ENCODE measurements at regions not wholly inside any gene's neighbourhood (a gene's known extent, or its start where the extent isn't known, plus 50 kb on each side); places are given as distances from the start of the nearest gene placed in this dataset.

DNA sequence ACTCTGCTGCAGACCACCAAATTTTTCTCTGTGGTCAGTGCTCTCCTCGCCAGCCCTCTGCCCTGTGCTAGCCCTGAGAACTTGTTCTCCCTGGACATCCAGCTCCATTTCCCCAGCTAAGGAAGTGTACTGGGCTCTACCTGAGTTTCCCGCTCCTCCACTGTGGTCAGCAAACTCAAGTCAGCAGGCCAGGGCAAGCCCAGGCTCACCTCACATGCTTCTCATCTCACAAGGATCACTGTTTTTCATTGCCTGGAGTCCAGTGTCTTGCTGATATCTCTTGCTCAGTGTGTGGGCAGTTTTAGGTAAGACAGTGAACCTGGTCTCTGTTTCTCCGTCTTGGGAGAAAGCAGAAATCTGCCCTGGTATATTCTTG lies 201.4 kb downstream of the FOXO1 start:
- no peak overlapping the region for H3K27ac Mint-ChIP-seq
- DNase-seq (no peak), ATAC-seq (no peak)
- no peak overlapping the region for H3K4me3 Mint-ChIP-seq
- H3K4me1 Mint-ChIP-seq, result no peaks in the 10 kb centered on the region
- H3K27me3 Mint-ChIP-seq, result no peaks in the 10 kb centered on the region
- peaks cover 3% of the 10 kb centered on the region for H3K36me3 Mint-ChIP-seq (ENCODE audit: low read depth)
- H3K9me3 Mint-ChIP-seq, result no peaks in the 10 kb centered on the region

GRCh38 chr13:40466272-40466671 lies 200.2 kb downstream of the FOXO1 start:
- no peak for ATAC-seq
- Mint-ChIP-seq H3K27me3 (no peaks in the 10 kb centered on the region), H3K4me3 (no peak overlapping the region), H3K36me3 (ENCODE audit: low read depth) (peaks cover 6% of the 10 kb centered on the region), H3K4me1 (no peaks in the 10 kb centered on the region), H3K9me3 (no peaks in the 10 kb centered on the region), H3K27ac (no peak overlapping the region)
- no peak for DNase-seq

- Mint-ChIP-seq H3K4me1 (peaks cover 14% of the 10 kb centered on the region), H3K27me3 (no peaks in the 10 kb centered on the region), H3K27ac (peak overlapping the region; percentile 9), H3K9me3 (no peaks in the 10 kb centered on the region), H3K36me3 (ENCODE audit: low read depth) (peaks cover 6% of the 10 kb centered on the region), H3K4me3 (no peak overlapping the region)
- DNase-seq, result no peak
- no peak for ATAC-seq
Measured at GRCh38 chr13:40468227-40468838, 198.1 kb downstream of the FOXO1 start.

DNA sequence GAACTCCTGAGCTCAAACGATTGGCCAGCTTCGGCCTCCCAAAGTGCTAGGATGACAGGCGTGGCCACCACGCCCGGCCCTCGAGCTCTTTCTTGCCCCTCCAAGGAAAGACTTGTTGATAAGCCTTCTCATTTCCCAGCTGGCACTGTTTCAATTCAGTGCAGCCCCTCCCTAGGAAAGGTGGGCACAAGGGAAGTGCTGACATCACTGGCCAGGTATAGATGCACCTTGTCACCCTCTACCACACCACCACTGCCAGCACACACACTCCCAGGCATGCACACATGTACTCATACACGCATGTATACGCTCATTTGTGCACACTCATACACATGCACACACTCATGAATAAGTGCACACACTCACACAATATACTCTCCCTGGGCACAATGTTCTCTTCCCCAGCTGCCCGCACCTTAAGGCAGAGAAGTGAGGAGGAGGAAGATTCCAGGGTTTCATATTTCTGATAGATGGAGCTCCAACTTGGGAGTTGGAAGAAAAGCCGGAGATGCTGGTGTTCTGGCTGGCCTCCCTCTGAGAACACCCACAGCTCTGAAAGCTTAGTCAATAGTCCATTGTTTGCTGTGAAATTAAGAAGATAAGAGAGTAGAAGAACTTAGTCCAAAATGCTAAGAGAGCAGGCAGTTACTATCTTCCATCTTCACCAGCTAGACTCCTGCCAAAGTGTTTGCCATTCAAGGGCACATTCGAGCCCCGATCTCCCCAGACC lies 196.7 kb downstream of the FOXO1 start:
- ATAC-seq, result no peak
- Mint-ChIP-seq H3K9me3 (no peaks in the 10 kb centered on the region), H3K4me3 (no peak overlapping the region), H3K4me1 (peaks cover 14% of the 10 kb centered on the region), H3K36me3 (ENCODE audit: low read depth) (peaks cover 6% of the 10 kb centered on the region), H3K27me3 (no peaks in the 10 kb centered on the region), H3K27ac (no peak overlapping the region)
- DNase-seq, result no peak

- ATAC-seq (no peak), DNase-seq (no peak)
- H3K4me3 Mint-ChIP-seq, result no peak overlapping the region
- peaks cover 14% of the 10 kb centered on the region for H3K4me1 Mint-ChIP-seq
- no peaks in the 10 kb centered on the region for H3K27me3 Mint-ChIP-seq
- no peaks in the 10 kb centered on the region for H3K9me3 Mint-ChIP-seq
- no peak overlapping the region for H3K27ac Mint-ChIP-seq
- peaks cover 6% of the 10 kb centered on the region for H3K36me3 Mint-ChIP-seq (ENCODE audit: low read depth)
Measured at GRCh38 chr13:40470660-40471059, 195.8 kb downstream of the FOXO1 start.

DNA sequence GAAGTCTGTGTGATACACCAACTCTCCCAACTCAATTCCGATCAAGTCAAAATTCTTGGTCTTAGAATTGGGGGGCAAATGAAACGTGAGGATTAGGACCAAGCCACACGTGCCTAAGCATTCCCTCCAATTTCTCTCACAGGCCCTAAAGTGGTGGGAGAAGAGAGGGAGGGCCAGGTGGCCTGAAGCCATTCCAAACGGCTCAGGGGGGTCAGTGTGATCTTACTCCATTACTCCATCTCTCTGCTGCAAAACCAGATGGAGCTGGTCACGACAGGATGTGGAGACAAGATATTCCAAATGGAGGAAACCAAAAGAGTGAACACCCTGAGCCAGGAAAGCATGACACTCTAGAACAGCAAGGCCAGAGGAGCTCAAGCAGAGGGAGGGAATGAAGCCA lies 195.4 kb downstream of the FOXO1 start:
- H3K4me1 Mint-ChIP-seq, result peaks cover 14% of the 10 kb centered on the region
- no peak for ATAC-seq
- no peaks in the 10 kb centered on the region for H3K27me3 Mint-ChIP-seq
- no peaks in the 10 kb centered on the region for H3K9me3 Mint-ChIP-seq
- H3K27ac Mint-ChIP-seq, result no peak overlapping the region
- no peak overlapping the region for H3K4me3 Mint-ChIP-seq
- DNase-seq, result no peak
- peaks cover 6% of the 10 kb centered on the region for H3K36me3 Mint-ChIP-seq (ENCODE audit: low read depth)

- Mint-ChIP-seq H3K4me3 (no peak overlapping the region), H3K36me3 (ENCODE audit: low read depth) (peaks cover 6% of the 10 kb centered on the region), H3K9me3 (no peaks in the 10 kb centered on the region), H3K27me3 (no peaks in the 10 kb centered on the region), H3K27ac (no peak overlapping the region), H3K4me1 (peaks cover 16% of the 10 kb centered on the region)
- DNase-seq (no peak), ATAC-seq (no peak)
Measured at GRCh38 chr13:40471911-40472310, 194.5 kb downstream of the FOXO1 start.

- no peaks in the 10 kb centered on the region for H3K27me3 Mint-ChIP-seq
- H3K27ac Mint-ChIP-seq, result no peak overlapping the region
- ATAC-seq (peak; percentile 82), DNase-seq (no peak)
- peaks cover 19% of the 10 kb centered on the region for H3K4me1 Mint-ChIP-seq
- no peaks in the 10 kb centered on the region for H3K9me3 Mint-ChIP-seq
- no peak overlapping the region for H3K4me3 Mint-ChIP-seq
- H3K36me3 Mint-ChIP-seq (ENCODE audit: low read depth), result peaks cover 6% of the 10 kb centered on the region
Measured at GRCh38 chr13:40472427-40473220, 193.8 kb downstream of the FOXO1 start.

GRCh38 chr13:40475617-40476016 lies 190.8 kb downstream of the FOXO1 start:
- H3K4me3 Mint-ChIP-seq, result no peak overlapping the region
- no peaks in the 10 kb centered on the region for H3K9me3 Mint-ChIP-seq
- H3K27me3 Mint-ChIP-seq, result no peaks in the 10 kb centered on the region
- ATAC-seq (no peak), DNase-seq (no peak)
- peaks cover 31% of the 10 kb centered on the region for H3K4me1 Mint-ChIP-seq
- H3K27ac Mint-ChIP-seq, result no peak overlapping the region
- no peaks in the 10 kb centered on the region for H3K36me3 Mint-ChIP-seq (ENCODE audit: low read depth)

DNA sequence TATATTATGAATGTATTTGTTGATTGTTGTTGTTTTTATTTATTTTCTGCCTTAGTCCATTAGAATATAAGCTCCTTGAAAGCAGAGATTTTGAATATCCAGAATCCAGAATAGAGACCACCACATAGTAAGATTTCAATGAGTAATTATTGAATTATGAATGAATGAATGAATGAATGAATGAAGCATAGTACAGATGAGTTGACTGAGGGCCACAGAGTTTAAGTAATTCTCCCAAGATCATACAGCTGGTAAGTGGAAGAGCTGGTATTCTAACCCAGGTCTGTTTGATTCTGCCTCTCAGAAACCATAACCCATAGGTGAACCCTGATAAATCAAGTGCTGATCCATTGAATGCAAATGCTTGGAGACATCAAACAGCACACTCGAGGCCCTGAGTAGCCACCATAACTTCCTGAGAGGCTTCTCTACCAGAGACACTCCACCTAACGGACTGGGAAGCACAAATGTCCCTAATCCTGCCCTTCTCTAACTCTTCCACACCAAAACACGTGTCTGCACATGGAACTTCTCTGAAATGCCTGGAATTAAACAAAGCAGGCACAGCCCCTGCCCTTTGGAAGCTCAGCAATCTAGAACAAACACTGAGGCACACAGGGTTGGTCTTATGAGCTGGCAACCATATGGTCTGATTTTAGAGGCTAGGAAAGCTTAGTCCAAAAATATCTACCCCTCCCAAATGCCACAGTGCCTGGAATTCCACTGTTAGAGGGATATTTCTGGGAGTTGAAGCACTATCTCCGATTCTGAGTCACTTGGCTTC lies 190.1 kb downstream of the FOXO1 start:
- H3K27me3 Mint-ChIP-seq, result no peaks in the 10 kb centered on the region
- no peak overlapping the region for H3K4me3 Mint-ChIP-seq
- H3K9me3 Mint-ChIP-seq, result no peaks in the 10 kb centered on the region
- no peaks in the 10 kb centered on the region for H3K36me3 Mint-ChIP-seq (ENCODE audit: low read depth)
- H3K27ac Mint-ChIP-seq, result no peak overlapping the region
- H3K4me1 Mint-ChIP-seq, result peaks cover 38% of the 10 kb centered on the region
- DNase-seq (no peak), ATAC-seq (no peak)

GRCh38 chr13:40477623-40478608 lies 188.5 kb downstream of the FOXO1 start:
- no peak for DNase-seq

GRCh38 chr13:40478775-40479174 lies 187.7 kb downstream of the FOXO1 start:
- ATAC-seq, result no peak
- peaks cover 45% of the 10 kb centered on the region for H3K4me1 Mint-ChIP-seq
- H3K36me3 Mint-ChIP-seq (ENCODE audit: low read depth), result no peaks in the 10 kb centered on the region
- no peaks in the 10 kb centered on the region for H3K27me3 Mint-ChIP-seq
- H3K9me3 Mint-ChIP-seq, result peaks cover 10% of the 10 kb centered on the region
- no peak for DNase-seq
- H3K27ac Mint-ChIP-seq, result no peak overlapping the region
- H3K4me3 Mint-ChIP-seq, result no peak overlapping the region

More at GRCh38 chr13:40477623-40478608, 188.5 kb downstream of the FOXO1 start:
- H3K36me3 Mint-ChIP-seq (ENCODE audit: low read depth), result no peaks in the 10 kb centered on the region
- H3K4me3 Mint-ChIP-seq, result no peak overlapping the region
- no peak overlapping the region for H3K27ac Mint-ChIP-seq
- peaks cover 39% of the 10 kb centered on the region for H3K4me1 Mint-ChIP-seq
- ATAC-seq, result no peak
- H3K9me3 Mint-ChIP-seq, result peaks cover 10% of the 10 kb centered on the region
- H3K27me3 Mint-ChIP-seq, result no peaks in the 10 kb centered on the region

DNA sequence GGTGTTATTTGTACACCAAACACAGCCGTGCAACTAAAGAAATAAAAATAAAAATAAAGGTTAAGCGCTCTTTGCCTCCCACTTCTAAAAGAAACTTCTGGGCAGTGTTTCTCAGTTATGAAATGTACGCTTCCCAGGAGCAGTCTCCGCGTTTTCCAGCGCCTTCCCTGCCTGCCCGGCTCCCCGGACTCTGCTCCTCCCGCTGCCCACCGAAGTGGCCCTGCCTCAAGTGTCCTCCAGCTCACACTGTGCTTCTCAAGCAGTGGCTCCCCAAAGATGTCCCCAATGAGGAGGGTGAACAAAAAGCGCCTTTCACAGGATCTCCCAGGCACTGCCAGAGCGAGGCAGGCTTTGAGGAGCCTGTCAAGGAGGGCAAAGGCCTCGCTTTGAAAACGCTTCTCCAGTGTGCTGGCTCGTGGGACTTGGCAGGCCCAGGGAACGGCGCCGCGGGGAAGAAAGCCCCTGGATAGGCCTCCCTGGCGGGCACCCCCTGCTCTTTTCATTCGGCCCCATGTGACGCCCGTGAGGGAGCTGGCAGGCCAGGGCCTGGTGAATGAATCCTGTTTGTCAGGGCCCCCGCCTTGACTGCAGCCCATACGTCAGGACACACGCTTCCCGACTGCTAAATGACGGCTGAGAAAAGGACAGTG lies 187.1 kb downstream of the FOXO1 start:
- no peaks in the 10 kb centered on the region for H3K36me3 Mint-ChIP-seq (ENCODE audit: low read depth)
- no peak overlapping the region for H3K27ac Mint-ChIP-seq
- ATAC-seq, result no peak
- peaks cover 50% of the 10 kb centered on the region for H3K4me1 Mint-ChIP-seq
- no peaks in the 10 kb centered on the region for H3K27me3 Mint-ChIP-seq
- peaks cover 10% of the 10 kb centered on the region for H3K9me3 Mint-ChIP-seq
- no peak overlapping the region for H3K4me3 Mint-ChIP-seq
- no peak for DNase-seq
